ENCODE measurements at regions not wholly inside any gene's neighbourhood (a gene's known extent, or its start where the extent isn't known, plus 50 kb on each side); places are given as distances from the start of the nearest gene placed in this dataset.

DNA sequence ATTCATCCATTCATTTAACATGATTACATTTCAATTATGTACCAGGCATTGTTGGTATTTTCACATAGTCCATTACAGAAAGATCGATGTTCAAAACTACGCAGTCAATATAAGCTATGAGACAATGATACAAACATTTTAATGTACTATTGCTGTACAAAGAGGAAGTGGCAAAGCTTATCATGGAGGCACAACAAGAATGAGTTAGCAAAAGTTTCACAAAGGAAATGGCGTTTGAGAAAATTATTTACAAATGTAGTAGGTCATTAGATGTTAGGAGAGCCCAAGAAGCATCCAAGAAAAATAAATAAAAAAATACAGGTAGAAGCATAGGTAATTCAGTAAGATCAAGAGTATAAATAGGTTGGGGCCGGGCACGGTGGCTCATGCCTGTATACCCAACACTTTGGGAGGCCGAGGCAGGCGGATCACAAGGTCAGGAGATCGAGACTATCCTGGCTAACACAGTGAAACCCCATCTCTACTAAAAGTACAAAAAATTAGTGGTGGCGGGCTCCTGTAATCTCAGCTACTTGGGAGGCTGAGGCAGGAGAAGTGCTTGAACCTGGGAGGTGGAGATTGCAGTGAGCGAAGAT, 1730.8 kb upstream of the CELF4 start:
- no peak overlapping the region for H3K27ac Mint-ChIP-seq
- no peaks in the 10 kb centered on the region for H3K27me3 Mint-ChIP-seq

DNA sequence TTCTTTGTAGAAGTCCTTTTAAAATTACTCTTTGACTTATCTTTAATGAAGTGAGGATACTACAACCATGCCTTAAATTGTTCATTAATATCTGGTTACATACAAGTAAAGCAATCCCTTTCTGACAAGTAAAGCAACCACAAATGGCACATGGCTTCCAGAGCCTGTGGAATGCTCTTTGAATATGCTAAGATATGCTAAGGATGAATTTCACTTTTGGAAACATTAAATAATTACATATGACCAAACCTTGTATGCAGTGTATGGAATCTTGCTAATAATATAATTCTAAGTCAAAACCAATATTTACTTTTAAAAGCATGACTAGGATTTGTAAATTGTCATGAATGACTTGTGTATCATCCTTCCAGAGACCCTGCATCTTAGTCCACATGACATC, 1711.2 kb upstream of the CELF4 start:
- Mint-ChIP-seq H3K36me3 (no peaks in the 10 kb centered on the region), H3K27me3 (no peaks in the 10 kb centered on the region)

More for the DNA sequence above, 1730.8 kb upstream of the CELF4 start:
- DNase-seq (no peak), ATAC-seq (replicated peaks) (no peak)
- peaks cover 2 to 3% of the 10 kb centered on the region in 2 donors for H3K9me3 Mint-ChIP-seq
- H3K4me3 Mint-ChIP-seq, result no peak overlapping the region
- H3K36me3 Mint-ChIP-seq, result no peaks in the 10 kb centered on the region
- no peaks in the 10 kb centered on the region for H3K4me1 Mint-ChIP-seq

GRCh38 chr18:39274535-39274934, 1708.9 kb upstream of the CELF4 start:
- no peaks in the 10 kb centered on the region for H3K27me3 Mint-ChIP-seq
- no peaks in the 10 kb centered on the region for H3K4me1 Mint-ChIP-seq
- H3K4me3 Mint-ChIP-seq, result no peak overlapping the region
- DNase-seq (no peak), ATAC-seq (replicated peaks) (no peak)
- no peaks in the 10 kb centered on the region for H3K36me3 Mint-ChIP-seq
- no peak overlapping the region for H3K27ac Mint-ChIP-seq
- peaks cover 5 to 7% of the 10 kb centered on the region in 2 donors for H3K9me3 Mint-ChIP-seq

More for the DNA sequence above, 1711.2 kb upstream of the CELF4 start:
- H3K9me3 Mint-ChIP-seq, result peaks cover 5 to 6% of the 10 kb centered on the region in 2 donors
- no peak overlapping the region for H3K4me3 Mint-ChIP-seq
- no peak overlapping the region for H3K27ac Mint-ChIP-seq
- DNase-seq (no peak), ATAC-seq (replicated peaks) (no peak)
- H3K4me1 Mint-ChIP-seq, result no peaks in the 10 kb centered on the region

DNA sequence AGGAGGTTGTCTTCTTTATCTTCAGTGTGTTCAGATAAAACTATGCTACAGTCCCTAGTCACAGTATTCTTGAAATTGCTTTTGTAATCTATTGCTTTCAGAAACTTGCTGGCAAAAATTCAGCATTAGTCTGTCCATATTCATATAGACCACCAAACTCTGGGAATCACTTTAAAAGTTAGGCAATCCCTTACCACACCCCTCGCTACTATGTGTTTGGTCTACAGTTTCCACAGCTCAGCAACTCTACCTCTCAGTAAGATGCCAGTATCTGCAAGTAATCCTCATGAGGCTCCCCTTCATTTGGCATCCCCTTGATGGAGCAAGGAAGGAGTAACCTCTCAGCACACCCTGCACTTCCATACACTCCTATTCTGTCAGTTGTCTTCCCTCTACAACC, 1706.6 kb upstream of the CELF4 start:
- Mint-ChIP-seq H3K27ac (no peak overlapping the region), H3K9me3 (peaks cover 4 to 5% of the 10 kb centered on the region in 2 donors), H3K36me3 (no peaks in the 10 kb centered on the region), H3K4me1 (no peaks in the 10 kb centered on the region), H3K27me3 (no peaks in the 10 kb centered on the region), H3K4me3 (no peak overlapping the region)
- no peak for DNase-seq
- ATAC-seq (replicated peaks), result no peak

- ATAC-seq (replicated peaks), result no peak
- peaks cover 4 to 5% of the 10 kb centered on the region in 2 donors for H3K9me3 Mint-ChIP-seq
- no peaks in the 10 kb centered on the region for H3K4me1 Mint-ChIP-seq
- no peaks in the 10 kb centered on the region for H3K27me3 Mint-ChIP-seq
- no peak overlapping the region for H3K4me3 Mint-ChIP-seq
- no peak overlapping the region for H3K27ac Mint-ChIP-seq
- DNase-seq, result no peak
- no peaks in the 10 kb centered on the region for H3K36me3 Mint-ChIP-seq
Observed at GRCh38 chr18:39271654-39272053, 1706.1 kb upstream of the CELF4 start.

- no peaks in the 10 kb centered on the region for H3K36me3 Mint-ChIP-seq
- ATAC-seq (replicated peaks) (no peak), DNase-seq (no peak)
- H3K27me3 Mint-ChIP-seq, result no peaks in the 10 kb centered on the region
- no peaks in the 10 kb centered on the region for H3K4me1 Mint-ChIP-seq
- no peak overlapping the region for H3K27ac Mint-ChIP-seq
- H3K4me3 Mint-ChIP-seq, result no peak overlapping the region
- H3K9me3 Mint-ChIP-seq, result peaks cover 0 to 11% of the 10 kb centered on the region in 2 donors
Observed at GRCh38 chr18:39260565-39260964, 1695.0 kb upstream of the CELF4 start.

DNA sequence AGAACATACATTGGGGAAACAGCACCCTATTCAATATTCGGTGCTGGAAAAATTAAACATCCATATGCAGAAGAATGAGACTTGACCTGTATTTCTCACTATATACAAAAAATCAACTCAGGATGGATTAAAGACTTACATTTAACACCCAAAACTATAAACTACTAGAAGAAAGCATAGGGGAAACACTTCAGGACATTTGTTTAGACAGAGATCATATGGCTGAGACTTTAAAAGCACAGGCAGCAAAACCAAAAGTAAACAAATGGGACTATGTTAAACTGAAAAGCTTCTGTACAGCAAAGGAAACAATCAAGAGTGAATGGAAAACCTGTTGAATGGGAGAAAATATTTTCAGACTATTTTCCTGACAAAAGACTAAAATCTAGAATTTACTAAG, 1694.1 kb upstream of the CELF4 start:
- Mint-ChIP-seq H3K4me1 (no peaks in the 10 kb centered on the region), H3K27ac (no peak overlapping the region), H3K4me3 (no peak overlapping the region), H3K27me3 (no peaks in the 10 kb centered on the region), H3K9me3 (peaks cover 0 to 10% of the 10 kb centered on the region in 2 donors), H3K36me3 (no peaks in the 10 kb centered on the region)
- DNase-seq (no peak), ATAC-seq (replicated peaks) (no peak)

- Mint-ChIP-seq H3K9me3 (peaks cover 1 to 4% of the 10 kb centered on the region in 2 donors), H3K4me3 (no peak overlapping the region), H3K4me1 (no peaks in the 10 kb centered on the region), H3K27ac (no peak overlapping the region), H3K36me3 (no peaks in the 10 kb centered on the region), H3K27me3 (no peaks in the 10 kb centered on the region)
- ATAC-seq (replicated peaks), result no peak
- no peak for DNase-seq
Observed at GRCh38 chr18:39244242-39244641, 1678.6 kb upstream of the CELF4 start.

DNA sequence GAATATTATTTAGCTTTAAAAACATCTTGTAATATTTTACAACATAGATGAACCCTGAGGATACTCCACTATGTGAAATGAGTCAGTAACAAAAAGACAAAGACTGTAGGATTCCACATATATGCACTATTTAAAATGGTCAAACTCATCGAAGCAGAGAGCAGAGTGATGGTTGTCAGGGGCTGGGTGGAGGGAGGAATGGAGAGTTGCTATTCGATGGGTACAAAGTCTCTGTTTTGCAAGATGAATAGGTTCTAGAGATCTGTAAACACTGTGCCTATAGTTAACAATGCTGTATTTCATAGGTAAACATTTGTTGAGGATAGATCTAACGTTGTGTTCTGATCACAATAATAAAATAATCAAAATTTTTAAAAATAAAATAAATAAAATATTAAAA, 1675.9 kb upstream of the CELF4 start:
- H3K27me3 Mint-ChIP-seq, result no peaks in the 10 kb centered on the region

DNA sequence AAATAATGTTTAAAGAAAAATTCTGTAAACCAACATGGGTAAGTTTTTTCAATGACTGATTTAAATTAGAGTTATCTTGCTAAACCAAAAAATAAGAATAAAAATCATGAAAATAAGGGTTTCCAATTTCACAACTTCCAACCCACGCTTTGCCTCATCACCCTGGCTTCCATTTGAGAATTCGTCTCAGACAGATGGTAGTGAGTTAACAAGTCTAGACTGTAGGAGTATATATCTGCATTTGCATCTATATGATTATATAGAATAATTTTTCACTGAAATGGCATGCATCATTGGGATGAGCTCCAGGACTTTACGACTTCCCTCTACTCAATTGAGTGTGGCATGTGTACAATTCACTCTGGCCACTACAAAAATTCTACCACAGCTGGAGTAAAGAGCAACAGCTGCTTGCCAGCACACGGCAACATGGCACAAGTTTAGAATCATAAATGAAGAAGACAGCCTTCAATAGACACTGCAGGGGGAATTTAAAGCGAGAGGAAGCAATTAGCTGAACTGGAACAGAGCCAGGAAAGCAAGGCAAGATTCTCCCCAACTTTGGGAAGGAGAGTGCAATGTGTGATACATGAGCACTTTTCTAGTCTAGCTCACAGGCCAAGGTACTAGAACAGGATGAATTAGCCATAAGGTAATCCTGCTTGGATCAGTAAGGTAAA, 1673.5 kb upstream of the CELF4 start:
- H3K27ac Mint-ChIP-seq, result no peak overlapping the region
- no peak for DNase-seq
- no peaks in the 10 kb centered on the region for H3K27me3 Mint-ChIP-seq
- H3K4me3 Mint-ChIP-seq, result no peak overlapping the region
- peaks cover 2 to 4% of the 10 kb centered on the region in 2 donors for H3K9me3 Mint-ChIP-seq
- no peaks in the 10 kb centered on the region for H3K36me3 Mint-ChIP-seq
- no peaks in the 10 kb centered on the region for H3K4me1 Mint-ChIP-seq
- ATAC-seq (replicated peaks), result no peak

More for the DNA sequence above, 1675.9 kb upstream of the CELF4 start:
- H3K4me3 Mint-ChIP-seq, result no peak overlapping the region
- peaks cover 0 to 4% of the 10 kb centered on the region in 2 donors for H3K9me3 Mint-ChIP-seq
- no peaks in the 10 kb centered on the region for H3K4me1 Mint-ChIP-seq
- no peak for ATAC-seq (replicated peaks)
- no peak overlapping the region for H3K27ac Mint-ChIP-seq
- H3K36me3 Mint-ChIP-seq, result no peaks in the 10 kb centered on the region
- no peak for DNase-seq

DNA sequence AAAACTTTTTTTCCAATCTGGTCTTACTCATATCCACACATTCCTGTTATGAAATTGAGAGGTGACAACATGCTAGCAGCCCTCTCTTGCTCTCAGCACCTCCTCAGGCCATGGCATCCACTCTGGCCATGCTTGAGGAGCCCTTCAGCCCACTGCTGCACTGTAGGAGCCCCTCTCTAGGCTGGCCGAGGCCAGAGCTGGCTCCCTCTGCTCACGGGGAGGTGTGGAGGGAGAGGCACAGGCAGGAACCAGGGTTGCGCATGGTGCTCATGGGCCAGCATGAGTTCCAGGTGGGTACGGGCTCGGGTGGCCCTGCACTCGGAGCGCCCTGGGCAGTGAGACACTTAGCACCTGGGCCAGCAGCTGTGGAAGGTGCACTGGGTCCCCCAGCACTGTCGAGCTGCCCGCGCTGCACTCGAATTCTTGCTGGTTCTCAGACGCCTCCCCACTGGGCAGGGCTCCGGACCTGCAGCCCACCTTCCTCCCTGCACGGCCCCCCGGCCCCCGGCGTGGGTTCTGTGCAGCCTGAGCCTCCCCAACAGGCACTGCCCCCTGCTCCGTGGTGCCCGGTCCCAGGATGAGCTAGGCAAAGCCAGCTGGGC, 1669.6 kb upstream of the CELF4 start:
- Mint-ChIP-seq H3K36me3 (no peaks in the 10 kb centered on the region), H3K27ac (no peak overlapping the region), H3K4me1 (no peaks in the 10 kb centered on the region), H3K4me3 (no peak overlapping the region), H3K9me3 (peaks cover 4 to 5% of the 10 kb centered on the region in 2 donors), H3K27me3 (no peaks in the 10 kb centered on the region)
- no peak for ATAC-seq (replicated peaks)
- DNase-seq, result no peak

DNA sequence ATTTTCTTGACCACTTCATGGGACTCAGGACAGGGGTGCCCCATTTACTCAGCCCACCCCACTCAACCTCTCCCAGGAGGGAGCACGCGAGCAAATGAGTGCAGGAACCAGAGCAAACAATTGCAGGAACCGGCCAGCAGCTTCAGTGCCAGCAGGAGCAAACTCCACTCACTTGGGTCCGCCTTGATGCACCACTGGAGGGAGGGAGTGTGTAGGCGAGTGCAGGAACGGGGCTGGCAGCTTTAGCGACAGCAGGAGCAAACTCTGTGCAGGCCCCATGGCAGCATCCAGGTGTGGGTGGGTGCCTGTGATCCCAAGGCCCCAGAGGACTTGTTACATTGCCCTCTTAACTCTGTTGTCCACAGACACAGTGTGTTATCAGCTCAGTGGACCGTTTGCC, 1667.3 kb upstream of the CELF4 start:
- no peak overlapping the region for H3K27ac Mint-ChIP-seq
- H3K4me3 Mint-ChIP-seq, result no peak overlapping the region
- H3K27me3 Mint-ChIP-seq, result no peaks in the 10 kb centered on the region
- ATAC-seq (replicated peaks) (no peak), DNase-seq (no peak)
- no peaks in the 10 kb centered on the region for H3K4me1 Mint-ChIP-seq
- H3K9me3 Mint-ChIP-seq, result peaks cover 7 to 9% of the 10 kb centered on the region in 2 donors
- H3K36me3 Mint-ChIP-seq, result no peaks in the 10 kb centered on the region

DNA sequence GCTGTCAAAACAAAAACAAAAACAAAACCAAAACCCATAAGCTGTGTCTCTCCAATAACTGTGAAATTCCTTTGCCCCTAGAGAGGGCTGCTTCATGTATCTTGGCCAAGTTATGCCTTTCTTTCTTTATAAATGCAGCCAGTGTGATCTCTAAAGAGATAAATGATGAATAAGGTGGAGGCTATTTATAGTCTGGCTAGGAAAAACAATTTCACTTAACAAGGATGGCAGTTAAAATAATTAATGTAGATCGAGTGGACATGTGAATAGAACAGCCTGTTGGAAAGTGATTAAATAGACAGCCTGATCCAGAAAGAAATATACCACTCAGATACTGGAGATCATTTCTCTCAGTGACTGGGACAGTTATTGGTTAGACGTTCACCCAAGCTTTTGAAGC, 1666.9 kb upstream of the CELF4 start:
- no peaks in the 10 kb centered on the region for H3K36me3 Mint-ChIP-seq
- H3K9me3 Mint-ChIP-seq, result peaks cover 7 to 9% of the 10 kb centered on the region in 2 donors
- H3K4me1 Mint-ChIP-seq, result no peaks in the 10 kb centered on the region
- no peak overlapping the region for H3K27ac Mint-ChIP-seq
- ATAC-seq (replicated peaks) (no peak), DNase-seq (no peak)
- H3K27me3 Mint-ChIP-seq, result no peaks in the 10 kb centered on the region
- no peak overlapping the region for H3K4me3 Mint-ChIP-seq

GRCh38 chr18:39230086-39230803, 1664.6 kb upstream of the CELF4 start:
- peaks cover 9% of the 10 kb centered on the region in 2 donors for H3K9me3 Mint-ChIP-seq
- H3K27me3 Mint-ChIP-seq, result no peaks in the 10 kb centered on the region
- DNase-seq (no peak), ATAC-seq (replicated peaks) (no peak)
- H3K27ac Mint-ChIP-seq, result no peak overlapping the region
- H3K4me1 Mint-ChIP-seq, result no peaks in the 10 kb centered on the region
- no peaks in the 10 kb centered on the region for H3K36me3 Mint-ChIP-seq
- H3K4me3 Mint-ChIP-seq, result no peak overlapping the region
